Activated naive CD8-positive, alpha-beta T cell treated with anti-CD3 and anti-CD28 coated beads, Interleukin-2, amount 10 ng/mL, durations not matched to agents 7 days and 5 days (primary cell): ENCODE measurements at regions not wholly inside any gene's neighbourhood (a gene's known extent, or its start where the extent isn't known, plus 50 kb on each side); places are given as distances from the start of the nearest gene placed in this dataset.

Experiments
- ATAC-seq: fragments of 150-1000 bp; cut with Tn5 transposase; one replicate; pipeline ENCODE4 v1.10.0; 2021; ENCODE audit warnings: low read depth, moderate library complexity
- POLR2A ChIA-PET: fragments of 350-600 bp; sonication (Branson Sonifier 250); formaldehyde crosslinking; loops from one replicate; lab custom pipeline; 2021; ENCODE audit warnings: antibody characterized with exemption; lab: Charles Lee
- DNase-seq: peaks from one replicate; pipeline ENCODE4 v3.0.0; 2021
- H3K27ac Mint-ChIP-seq: one replicate; pipeline ENCODE4 v1.8.0; 2022; ENCODE audit warnings: mild to moderate bottlenecking, mixed read lengths
- H3K27me3 Mint-ChIP-seq: one replicate; pipeline ENCODE4 v1.8.0; 2022; ENCODE audit warnings: mild to moderate bottlenecking, moderate library complexity, mixed read lengths
- H3K36me3 Mint-ChIP-seq: one replicate; pipeline ENCODE4 v1.8.0; 2021; ENCODE audit warnings: mild to moderate bottlenecking, mixed read lengths
- H3K4me1 Mint-ChIP-seq: one replicate; pipeline ENCODE4 v1.8.0; 2021; ENCODE audit warnings: mixed read lengths
- H3K4me3 Mint-ChIP-seq: one replicate; pipeline ENCODE4 v1.8.0; 2022; ENCODE audit warnings: mild to moderate bottlenecking, moderate library complexity, mixed read lengths
- H3K9me3 Mint-ChIP-seq: one replicate; pipeline ENCODE4 v1.8.0; 2021; ENCODE audit warnings: mixed read lengths

- Mint-ChIP-seq H3K4me1 (no peaks in the 10 kb centered on the region), H3K27ac (no peak overlapping the region), H3K9me3 (no peaks in the 10 kb centered on the region), H3K27me3 (no peaks in the 10 kb centered on the region), H3K36me3 (no peaks in the 10 kb centered on the region), H3K4me3 (no peak overlapping the region)
- no peak for DNase-seq
- no peak for ATAC-seq
- POLR2A ChIA-PET = no interaction called here
Observed at GRCh38 chr19:31745731-31746130, 396.5 kb upstream of the TSHZ3 start.

- H3K27me3 Mint-ChIP-seq = no peaks in the 10 kb centered on the region
- POLR2A ChIA-PET = no interaction called here
- no peaks in the 10 kb centered on the region for H3K9me3 Mint-ChIP-seq
- H3K4me3 Mint-ChIP-seq = no peak overlapping the region
- ATAC-seq = no peak
- no peak for DNase-seq
- H3K4me1 Mint-ChIP-seq = no peaks in the 10 kb centered on the region
- no peak overlapping the region for H3K27ac Mint-ChIP-seq
- no peaks in the 10 kb centered on the region for H3K36me3 Mint-ChIP-seq
Observed at GRCh38 chr19:31749231-31749630, 400.0 kb upstream of the TSHZ3 start.

- POLR2A ChIA-PET = no interaction called here
- no peak for ATAC-seq
- H3K27me3 Mint-ChIP-seq = no peaks in the 10 kb centered on the region
Observed at GRCh38 chr19:31759359-31759758, 410.1 kb upstream of the TSHZ3 start.

GRCh38 chr19:31761281-31761913 lies 412.2 kb upstream of the TSHZ3 start:
- POLR2A ChIA-PET = no interaction called here
- no peaks in the 10 kb centered on the region for H3K27me3 Mint-ChIP-seq
- no peaks in the 10 kb centered on the region for H3K9me3 Mint-ChIP-seq
- no peak overlapping the region for H3K4me3 Mint-ChIP-seq
- ATAC-seq = no peak
- H3K27ac Mint-ChIP-seq = no peak overlapping the region
- no peaks in the 10 kb centered on the region for H3K36me3 Mint-ChIP-seq
- no peaks in the 10 kb centered on the region for H3K4me1 Mint-ChIP-seq
- no peak for DNase-seq

More at GRCh38 chr19:31759359-31759758, 410.1 kb upstream of the TSHZ3 start:
- H3K36me3 Mint-ChIP-seq = no peaks in the 10 kb centered on the region
- no peaks in the 10 kb centered on the region for H3K9me3 Mint-ChIP-seq
- no peak overlapping the region for H3K27ac Mint-ChIP-seq
- no peak overlapping the region for H3K4me3 Mint-ChIP-seq
- no peaks in the 10 kb centered on the region for H3K4me1 Mint-ChIP-seq
- DNase-seq = no peak

- Mint-ChIP-seq H3K4me1 (no peaks in the 10 kb centered on the region), H3K9me3 (no peaks in the 10 kb centered on the region), H3K4me3 (no peak overlapping the region), H3K36me3 (no peaks in the 10 kb centered on the region), H3K27ac (no peak overlapping the region), H3K27me3 (no peaks in the 10 kb centered on the region)
- DNase-seq (no peak), ATAC-seq (no peak)
- POLR2A ChIA-PET = no interaction called here
Observed at GRCh38 chr19:31770223-31770622, 421.0 kb upstream of the TSHZ3 start.

- H3K27ac Mint-ChIP-seq = no peak overlapping the region
Observed at GRCh38 chr19:31772915-31773314, 423.7 kb upstream of the TSHZ3 start.

GRCh38 chr19:31781542-31781941 lies 432.3 kb upstream of the TSHZ3 start:
- Mint-ChIP-seq H3K36me3 (no peaks in the 10 kb centered on the region), H3K9me3 (peaks cover 2% of the 10 kb centered on the region), H3K27ac (no peak overlapping the region), H3K27me3 (no peaks in the 10 kb centered on the region), H3K4me1 (no peaks in the 10 kb centered on the region), H3K4me3 (no peak overlapping the region)
- POLR2A ChIA-PET = no interaction called here
- no peak for DNase-seq
- ATAC-seq = no peak

More at GRCh38 chr19:31772915-31773314, 423.7 kb upstream of the TSHZ3 start:
- ATAC-seq = no peak
- Mint-ChIP-seq H3K4me1 (no peaks in the 10 kb centered on the region), H3K4me3 (no peak overlapping the region), H3K27me3 (no peaks in the 10 kb centered on the region), H3K36me3 (no peaks in the 10 kb centered on the region), H3K9me3 (no peaks in the 10 kb centered on the region)
- POLR2A ChIA-PET = no interaction called here
- DNase-seq = no peak

GRCh38 chr19:31783592-31783991 lies 434.4 kb upstream of the TSHZ3 start:
- H3K27ac Mint-ChIP-seq = no peak overlapping the region
- POLR2A ChIA-PET = no interaction called here
- no peak for ATAC-seq
- H3K4me1 Mint-ChIP-seq = no peaks in the 10 kb centered on the region
- H3K27me3 Mint-ChIP-seq = no peaks in the 10 kb centered on the region
- H3K9me3 Mint-ChIP-seq = no peaks in the 10 kb centered on the region
- H3K4me3 Mint-ChIP-seq = no peak overlapping the region
- DNase-seq = no peak
- no peaks in the 10 kb centered on the region for H3K36me3 Mint-ChIP-seq

GRCh38 chr19:31784671-31785101 lies 435.4 kb upstream of the TSHZ3 start:
- Mint-ChIP-seq H3K4me3 (no peak overlapping the region), H3K27ac (no peak overlapping the region)

GRCh38 chr19:31801611-31802010 lies 452.4 kb upstream of the TSHZ3 start:
- Mint-ChIP-seq H3K27ac (no peak overlapping the region), H3K4me3 (no peak overlapping the region), H3K4me1 (no peaks in the 10 kb centered on the region), H3K27me3 (peaks cover 1% of the 10 kb centered on the region), H3K36me3 (no peaks in the 10 kb centered on the region), H3K9me3 (peaks cover 2% of the 10 kb centered on the region)
- DNase-seq = no peak
- ATAC-seq = no peak
- POLR2A ChIA-PET = no interaction called here

More at GRCh38 chr19:31784671-31785101, 435.4 kb upstream of the TSHZ3 start:
- no peaks in the 10 kb centered on the region for H3K9me3 Mint-ChIP-seq
- POLR2A ChIA-PET = no interaction called here
- no peaks in the 10 kb centered on the region for H3K4me1 Mint-ChIP-seq
- ATAC-seq (no peak), DNase-seq (no peak)
- H3K27me3 Mint-ChIP-seq = no peaks in the 10 kb centered on the region
- no peaks in the 10 kb centered on the region for H3K36me3 Mint-ChIP-seq

- POLR2A ChIA-PET = no interaction called here
- no peak overlapping the region for H3K27ac Mint-ChIP-seq
- DNase-seq (no peak), ATAC-seq (no peak)
- peaks cover 2% of the 10 kb centered on the region for H3K9me3 Mint-ChIP-seq
- no peaks in the 10 kb centered on the region for H3K36me3 Mint-ChIP-seq
- no peak overlapping the region for H3K4me3 Mint-ChIP-seq
- peaks cover 1% of the 10 kb centered on the region for H3K27me3 Mint-ChIP-seq
- H3K4me1 Mint-ChIP-seq = no peaks in the 10 kb centered on the region
Observed at GRCh38 chr19:31803835-31804446, 454.7 kb upstream of the TSHZ3 start.

GRCh38 chr19:31804668-31805067 lies 455.4 kb upstream of the TSHZ3 start:
- no peak overlapping the region for H3K4me3 Mint-ChIP-seq
- H3K27me3 Mint-ChIP-seq = peaks cover 1% of the 10 kb centered on the region
- DNase-seq (no peak), ATAC-seq (no peak)
- H3K27ac Mint-ChIP-seq = no peak overlapping the region
- no peaks in the 10 kb centered on the region for H3K36me3 Mint-ChIP-seq
- H3K9me3 Mint-ChIP-seq = peaks cover 2% of the 10 kb centered on the region
- POLR2A ChIA-PET = no interaction called here
- H3K4me1 Mint-ChIP-seq = no peaks in the 10 kb centered on the region

- POLR2A ChIA-PET = no interaction called here
- DNase-seq (no peak), ATAC-seq (no peak)
- Mint-ChIP-seq H3K4me1 (no peaks in the 10 kb centered on the region), H3K27me3 (no peaks in the 10 kb centered on the region), H3K4me3 (no peak overlapping the region), H3K9me3 (peaks cover 4% of the 10 kb centered on the region), H3K36me3 (no peaks in the 10 kb centered on the region), H3K27ac (no peak overlapping the region)
Observed at GRCh38 chr19:31810536-31811109, 461.4 kb upstream of the TSHZ3 start.
